GM12864 (cell line): ENCODE measurements at regions not wholly inside any gene's neighbourhood (a gene's known extent, or its start where the extent isn't known, plus 50 kb on each side); places are given as distances from the start of the nearest gene placed in this dataset.
"Not testable (repeated sequence)": the region's sequence is repeated elsewhere in the genome, so short reads cannot be mapped to it uniquely, and the experiment has no call there.

Experiments used
- DNase-seq: peaks from one replicate; pipeline ENCODE4 v3.0.0-alpha.2; 2011; ENCODE audit warnings: low read depth
- H3K4me3 ChIP-seq: 2 replicates; pipeline ENCODE4 v1.5.1; 2011; ENCODE audit warnings: mild to moderate bottlenecking, low read depth, low read length, control low read depth
- CTCF ChIP-seq: IDR thresholded peaks from 2 replicates; pipeline ENCODE4 v1.5.1; 2011; ENCODE audit warnings: low read depth, mild to moderate bottlenecking, moderate library complexity, low read length, control low read depth, inconsistent platforms; ENCODE audit errors: missing control alignments

GRCh38 chr5:27466959-27467358, 428.6 kb upstream of the CDH9 start:
- no peak for TF ChIP-seq CTCF
- no peak overlapping the region for H3K4me3 ChIP-seq
- DNase-seq = no peak

GRCh38 chr5:27465140-27465539, 426.8 kb upstream of the CDH9 start:
- no peak overlapping the region for H3K4me3 ChIP-seq
- no peak for DNase-seq
- no peak for TF ChIP-seq CTCF

- no peak for TF ChIP-seq CTCF
- DNase-seq = no peak
- no peak overlapping the region for H3K4me3 ChIP-seq
Observed at GRCh38 chr5:27463446-27464149, 425.2 kb upstream of the CDH9 start.

- no peak for DNase-seq
- H3K4me3 ChIP-seq = no peak overlapping the region
- no peak for TF ChIP-seq CTCF
Observed at GRCh38 chr5:27462936-27463335, 424.6 kb upstream of the CDH9 start.

- TF ChIP-seq CTCF = no peak
- H3K4me3 ChIP-seq = no peak overlapping the region
- DNase-seq = no peak
Observed at GRCh38 chr5:27458287-27458686, 419.9 kb upstream of the CDH9 start.

GRCh38 chr5:27451377-27451776, 413.0 kb upstream of the CDH9 start:
- no peak for TF ChIP-seq CTCF
- no peak for DNase-seq
- H3K4me3 ChIP-seq = no peak overlapping the region

GRCh38 chr5:27450607-27451006, 412.2 kb upstream of the CDH9 start:
- TF ChIP-seq CTCF = no peak
- DNase-seq = no peak
- H3K4me3 ChIP-seq = no peak overlapping the region

- H3K4me3 ChIP-seq, DNase-seq: not testable (repeated sequence)
Observed at GRCh38 chr5:27439383-27439782, 401.0 kb upstream of the CDH9 start.
